Suprapubic skin (tissue), 2 donors: ENCODE measurements at regions not wholly inside any gene's neighbourhood (a gene's known extent, or its start where the extent isn't known, plus 50 kb on each side); places are given as distances from the start of the nearest gene placed in this dataset.

Source experiments
- EP300 ChIP-seq: sonication (generic); formaldehyde crosslinking; IDR thresholded peaks from one replicate; pipeline ENCODE4 v1.6.1; 2017; ENCODE audit warnings: antibody characterized with exemption
- POLR2A ChIP-seq, 2 donors: fragments of 450-650 bp; IDR thresholded peaks; one replicate each; pipeline ENCODE4 v1.6.1; 2017; ENCODE audit warnings: antibody characterized with exemption in 2 of 2, mild to moderate bottlenecking in 2 of 2, moderate library complexity in 2 of 2

DNA sequence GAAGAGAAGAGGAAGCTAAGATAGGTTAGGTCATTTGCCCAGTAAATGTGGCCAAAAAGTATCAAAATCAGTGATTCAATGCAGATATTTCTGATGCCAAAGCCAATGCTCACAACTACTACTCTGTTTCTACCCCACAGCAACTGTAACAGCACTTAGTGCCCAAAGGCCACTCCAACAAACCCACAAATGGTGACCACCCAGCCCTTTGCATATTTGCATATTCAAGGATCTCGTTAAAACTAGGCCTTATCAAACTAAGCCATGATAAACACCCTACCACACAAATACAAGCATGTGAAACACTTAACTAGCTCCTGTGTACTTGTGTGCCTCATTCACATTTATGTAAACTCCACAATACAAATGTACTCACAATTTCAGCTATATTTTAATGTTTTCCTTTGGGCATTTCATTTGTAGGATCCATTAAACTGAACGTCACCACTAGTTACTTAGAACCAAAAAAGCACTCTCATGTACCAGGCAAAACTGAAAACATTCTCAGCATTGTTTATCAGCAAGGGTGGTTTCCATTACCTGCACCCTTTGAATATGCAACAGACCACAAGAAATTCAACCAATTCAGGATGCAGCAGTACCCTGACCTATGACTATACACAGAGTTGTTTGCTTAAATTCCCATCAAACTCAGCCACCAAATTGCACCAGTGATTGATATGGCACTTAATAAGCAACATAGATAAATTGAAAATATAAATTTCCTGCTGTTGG lies 111.2 kb upstream of the STT3B start:
- TF ChIP-seq EP300 (no peak), POLR2A (IDR thresholded peaks at IDR 0.05) (no peak)
